ENCODE measurements at regions not wholly inside any gene's neighbourhood (a gene's known extent, or its start where the extent isn't known, plus 50 kb on each side); places are given as distances from the start of the nearest gene placed in this dataset.

DNA sequence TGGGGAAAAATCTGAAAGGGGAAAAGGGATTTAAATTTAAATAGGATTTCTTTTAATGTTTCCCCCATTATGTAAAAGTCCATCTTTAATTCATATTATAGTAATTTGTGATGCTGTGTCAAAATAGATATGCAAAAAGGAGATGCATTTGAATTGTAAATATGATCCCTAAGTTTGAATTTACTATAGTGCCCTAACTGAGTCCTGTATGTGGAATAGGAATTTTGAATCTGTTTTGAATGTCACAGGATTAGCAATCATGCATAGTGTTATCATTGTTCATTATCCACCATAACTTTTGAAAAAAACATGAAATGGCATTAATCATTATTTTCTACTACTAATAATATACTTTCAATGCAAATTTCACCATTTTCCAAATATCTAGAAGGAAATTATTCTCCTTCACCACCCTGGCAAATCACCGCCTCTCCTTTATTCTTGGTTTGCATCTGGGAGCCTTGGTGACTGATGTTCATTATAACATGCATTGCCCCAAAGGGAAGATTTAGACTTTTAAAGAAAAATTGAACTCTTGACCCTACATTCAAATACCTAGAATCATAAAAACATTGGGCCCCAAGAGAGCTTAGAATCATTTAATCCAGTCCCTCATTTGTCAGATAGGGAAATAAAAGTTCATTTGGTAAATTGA, 341.5 kb upstream of the TMPO start:
- TF ChIP-seq CTCF (IDR thresholded peaks at IDR 0.05) (no peak), EZH2 (IDR thresholded peaks at IDR 0.05) (no peak)
